ENCODE measurements at regions not wholly inside any gene's neighbourhood (a gene's known extent, or its start where the extent isn't known, plus 50 kb on each side); places are given as distances from the start of the nearest gene placed in this dataset.

DNA sequence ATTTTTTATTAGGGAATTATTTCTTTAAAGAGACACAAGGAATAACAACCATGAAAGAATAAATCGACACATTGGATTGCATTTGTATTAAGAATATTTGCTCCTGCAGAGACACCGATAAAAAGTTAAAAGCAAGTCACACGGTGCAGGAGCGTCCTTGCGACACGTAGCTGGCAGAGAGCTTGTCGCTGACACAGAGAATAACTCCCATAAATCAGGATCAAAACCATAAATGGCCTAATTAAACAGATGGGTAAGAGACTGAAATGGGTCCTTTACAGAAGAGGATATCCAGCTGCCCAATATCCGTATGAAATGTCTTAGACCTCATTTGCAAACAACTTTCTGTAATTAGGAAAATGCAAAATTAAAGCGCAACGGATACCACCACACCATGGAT lies 126.1 kb upstream of the SNTG2 start:
- DNase-seq, result no peak

- no peak for DNase-seq
These were observed 129.1 kb upstream of the SNTG2 start for GRCh38 chr2:821546-821945.

DNA sequence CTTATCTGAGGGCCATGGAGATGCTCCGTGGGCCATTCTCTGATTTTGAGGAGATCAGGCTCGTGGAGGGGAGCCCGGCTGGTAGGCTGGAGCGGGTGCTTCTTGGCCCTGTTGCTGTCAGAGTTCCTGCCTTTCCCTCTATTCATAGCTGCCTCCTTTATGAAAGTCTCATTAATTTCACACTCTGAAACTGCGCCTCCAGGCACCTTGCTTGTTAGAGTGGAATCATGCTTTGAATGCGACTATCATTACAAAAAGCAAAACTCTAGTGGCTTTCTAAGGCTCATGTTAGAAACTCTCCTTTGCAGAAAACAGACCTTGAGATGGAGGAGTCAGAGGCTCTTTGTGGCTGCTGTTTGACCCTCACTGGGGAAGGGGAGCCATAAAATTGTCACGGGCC lies 131.0 kb upstream of the SNTG2 start:
- no peak for DNase-seq

DNA sequence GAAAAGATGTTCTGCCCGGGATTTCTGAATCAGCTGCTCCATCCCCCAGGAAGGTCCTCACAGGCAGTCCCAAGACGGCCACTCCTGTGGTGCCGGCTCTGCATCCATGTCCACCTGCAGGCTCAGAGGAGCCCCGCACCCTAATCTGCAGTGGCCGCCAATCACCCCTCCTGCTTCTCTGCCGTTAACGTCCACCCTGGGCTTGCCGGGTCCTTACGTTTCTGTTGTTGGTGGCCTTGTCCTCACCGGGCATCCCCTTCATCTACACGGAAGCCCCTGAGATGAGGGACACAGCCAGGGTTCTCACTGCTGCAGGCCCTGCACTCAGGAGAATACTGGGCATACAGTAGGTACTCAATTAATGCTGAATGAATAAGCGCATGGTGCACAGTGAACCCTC lies 131.5 kb upstream of the SNTG2 start:
- DNase-seq, result no peak

DNA sequence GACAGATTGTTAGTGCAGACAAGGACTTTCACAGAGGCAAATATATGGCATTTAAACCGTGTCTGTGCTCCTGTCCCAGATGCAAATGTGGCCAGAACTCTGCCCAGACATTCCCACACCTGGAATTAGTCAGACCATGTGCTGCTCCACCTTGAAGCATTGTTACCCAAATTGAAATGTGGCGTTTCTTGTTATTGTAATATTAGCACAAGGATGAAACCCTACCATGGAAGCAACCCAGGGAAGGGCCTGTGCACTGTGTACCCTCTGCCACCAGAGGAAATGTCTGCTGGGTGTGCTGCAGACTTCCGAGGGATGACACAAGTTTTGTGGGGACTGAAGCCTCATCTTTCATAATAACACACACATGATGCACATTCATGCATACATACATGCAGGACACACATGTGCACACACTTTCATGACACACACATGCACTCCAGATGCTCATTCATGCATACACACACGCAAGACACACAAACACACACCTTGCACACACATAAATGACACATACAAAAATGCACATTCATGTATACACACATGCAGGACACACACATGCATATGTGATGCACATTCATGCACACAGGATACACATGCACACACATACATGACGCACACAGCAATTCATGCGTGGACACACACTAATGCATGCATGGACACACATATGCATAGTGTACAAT lies 133.2 kb upstream of the SNTG2 start:
- DNase-seq, result no peak

- no peak for DNase-seq
These were observed 134.4 kb upstream of the SNTG2 start for GRCh38 chr2:816278-816677.

DNA sequence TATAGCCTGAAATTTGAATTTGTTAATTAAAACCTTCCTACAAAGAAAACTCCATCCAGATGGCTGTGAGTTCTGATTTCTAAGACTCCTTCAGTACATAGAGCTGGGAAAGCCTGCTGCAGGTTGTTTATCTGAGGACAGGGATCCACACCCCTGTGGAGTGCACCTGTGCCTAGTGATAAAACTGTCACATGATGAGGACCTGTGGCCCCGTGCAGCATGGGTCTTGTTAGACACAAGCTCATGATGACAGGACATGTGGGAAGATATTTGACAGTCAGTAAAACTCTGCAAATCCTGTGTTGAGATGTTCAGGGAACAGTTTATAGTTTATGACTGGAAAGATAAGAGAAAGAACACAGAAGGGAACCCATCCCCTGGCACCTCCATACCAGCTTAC lies 133.2 kb upstream of the TMEM18 start:
- DNase-seq, result no peak

GRCh38 chr2:807300-807699 lies 130.1 kb upstream of the TMEM18 start:
- DNase-seq, result no peak

- DNase-seq, result no peak
These were observed 128.5 kb upstream of the TMEM18 start for GRCh38 chr2:805664-806063.

- DNase-seq, result no peak
These were observed 120.8 kb upstream of the TMEM18 start for GRCh38 chr2:797993-798392.

DNA sequence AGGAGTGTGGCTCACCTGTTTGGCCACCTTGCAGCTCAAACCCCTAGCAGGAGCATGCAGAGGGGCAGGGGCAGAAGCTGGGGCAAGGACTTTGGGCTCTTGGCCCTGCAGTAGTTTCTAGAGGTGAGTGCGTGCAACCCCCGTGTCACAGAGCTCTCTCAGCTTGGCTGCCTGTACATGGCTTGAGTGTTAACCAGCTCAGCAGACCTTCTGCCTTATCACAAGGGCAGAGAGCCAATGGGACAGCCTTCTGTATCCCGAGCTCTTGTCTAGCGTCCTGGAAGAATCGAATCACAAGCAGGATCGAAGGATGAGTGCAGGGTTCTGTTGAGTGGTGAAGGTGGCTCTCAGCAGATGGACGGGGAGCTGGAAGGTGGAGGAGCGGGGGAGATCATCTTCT lies 120.3 kb upstream of the TMEM18 start:
- no peak for DNase-seq

DNA sequence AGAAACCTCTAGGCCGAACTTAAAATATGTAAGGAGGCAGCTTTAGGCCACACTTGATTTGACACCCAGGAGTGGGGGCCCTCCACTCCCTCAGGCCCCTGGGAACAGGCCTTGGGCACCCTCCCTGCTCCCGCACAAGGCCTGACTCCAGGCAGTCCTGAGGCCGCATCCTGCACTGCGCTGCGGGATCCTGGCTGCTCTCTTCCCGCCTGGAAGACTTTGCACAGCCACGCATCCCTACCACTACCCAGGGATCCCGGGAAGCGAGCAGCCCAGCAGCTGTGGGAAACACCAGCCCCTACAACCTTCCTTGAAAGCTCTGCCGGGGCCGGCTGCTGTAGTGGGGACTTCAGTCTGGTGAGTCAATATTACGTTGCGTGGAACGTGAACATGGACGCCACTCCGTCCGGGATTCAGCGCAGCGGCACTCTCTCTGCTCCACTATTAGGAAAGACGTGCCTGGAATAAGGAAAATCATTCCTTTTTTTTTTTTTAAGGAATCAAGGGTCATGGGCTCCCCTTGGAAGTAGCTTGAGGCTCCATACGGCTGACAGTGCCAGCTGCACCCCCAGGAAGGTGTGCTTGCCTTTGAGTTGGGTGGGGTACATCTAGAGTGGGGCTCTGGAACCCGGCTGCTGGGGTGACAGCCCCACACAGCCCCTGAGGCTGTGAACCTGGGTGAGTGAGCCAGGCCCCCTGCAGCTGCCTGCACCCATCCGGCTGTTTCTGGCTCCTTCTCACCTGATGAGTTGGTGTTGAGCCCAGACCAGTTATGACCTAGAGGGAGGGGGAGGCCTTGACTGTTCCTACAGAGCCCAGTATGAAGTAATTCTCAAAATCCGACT lies 119.2 kb upstream of the TMEM18 start:
- DNase-seq, result no peak

DNA sequence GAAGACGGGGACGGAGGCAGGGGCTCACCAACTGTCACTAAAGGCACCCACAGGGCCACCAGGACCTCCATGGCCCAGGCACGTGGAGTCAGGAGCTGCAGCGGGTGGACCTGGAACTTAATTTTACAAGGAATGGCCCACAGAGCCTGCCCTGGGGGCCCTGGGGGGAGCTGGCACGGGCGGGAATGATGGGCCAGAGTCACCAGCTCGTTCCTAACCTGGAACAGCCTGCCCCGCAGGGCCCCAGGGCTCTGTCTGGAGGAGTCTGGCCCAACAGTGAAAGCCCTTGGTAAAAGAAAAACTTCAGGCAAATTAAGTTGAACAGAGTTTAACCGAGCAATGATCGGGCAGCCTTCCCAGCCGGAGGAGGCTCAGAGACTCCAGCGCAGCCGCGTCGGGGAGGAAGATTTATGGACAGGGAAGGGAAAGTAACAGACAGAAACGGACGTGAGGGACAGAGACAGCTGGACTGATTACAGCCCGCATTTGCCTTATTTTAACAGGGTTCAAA lies 118.4 kb upstream of the TMEM18 start:
- no peak for DNase-seq

DNA sequence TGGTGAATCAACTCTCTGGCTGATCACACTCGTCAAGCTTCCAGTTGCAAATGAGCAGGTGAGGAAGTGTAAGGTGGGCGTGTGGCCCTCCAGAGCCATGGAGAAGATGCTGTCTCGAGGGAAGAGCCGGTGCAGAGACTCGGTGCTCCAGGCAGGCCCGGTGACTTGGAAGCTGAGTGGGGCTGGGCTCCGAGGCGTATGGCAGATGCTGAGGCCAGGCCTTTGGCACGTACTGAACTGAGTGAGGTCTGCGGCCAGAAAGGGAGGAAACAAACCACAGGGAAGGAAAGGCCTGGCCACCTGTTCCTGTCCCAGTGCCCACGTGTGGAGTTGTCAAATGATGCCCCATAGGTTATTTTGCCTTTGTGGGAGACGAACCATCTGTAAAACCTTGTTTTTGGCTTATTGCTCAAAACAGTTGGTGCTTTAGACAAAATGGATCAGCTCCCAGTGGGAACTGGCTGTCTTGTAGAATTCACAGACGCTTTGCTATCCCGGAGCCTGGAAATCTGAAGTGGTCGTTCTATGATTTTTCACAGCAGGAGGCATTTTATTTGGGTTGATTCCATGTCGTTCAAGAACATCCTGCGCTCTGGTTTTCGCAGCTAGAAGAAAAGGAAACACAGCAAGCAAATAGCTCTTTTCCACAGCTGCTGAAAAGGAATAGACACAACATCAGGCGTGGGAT lies 117.5 kb upstream of the TMEM18 start:
- DNase-seq, result no peak

DNA sequence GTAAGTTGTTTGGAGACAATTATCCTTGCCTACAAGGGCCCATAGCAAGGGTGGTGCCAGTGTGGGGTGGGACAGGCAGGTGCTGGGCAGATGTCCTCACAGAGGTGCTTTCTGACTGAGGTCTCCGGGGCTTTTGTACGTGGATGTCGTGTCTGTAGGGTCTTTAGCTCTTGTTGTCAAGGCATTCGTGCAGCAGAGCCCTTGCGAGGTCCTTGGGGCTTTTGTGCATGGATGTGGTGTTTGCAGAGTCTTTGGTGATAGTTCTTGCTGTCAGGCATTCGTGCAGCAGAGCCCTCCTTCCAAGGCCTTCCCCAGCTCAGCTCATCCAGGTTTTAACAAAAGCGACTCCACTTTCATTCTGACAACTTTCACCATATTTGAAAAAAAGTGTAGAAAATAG lies 116.0 kb upstream of the TMEM18 start:
- no peak for DNase-seq

- no peak for DNase-seq
These were observed 115.5 kb upstream of the TMEM18 start for GRCh38 chr2:792687-793086.

DNA sequence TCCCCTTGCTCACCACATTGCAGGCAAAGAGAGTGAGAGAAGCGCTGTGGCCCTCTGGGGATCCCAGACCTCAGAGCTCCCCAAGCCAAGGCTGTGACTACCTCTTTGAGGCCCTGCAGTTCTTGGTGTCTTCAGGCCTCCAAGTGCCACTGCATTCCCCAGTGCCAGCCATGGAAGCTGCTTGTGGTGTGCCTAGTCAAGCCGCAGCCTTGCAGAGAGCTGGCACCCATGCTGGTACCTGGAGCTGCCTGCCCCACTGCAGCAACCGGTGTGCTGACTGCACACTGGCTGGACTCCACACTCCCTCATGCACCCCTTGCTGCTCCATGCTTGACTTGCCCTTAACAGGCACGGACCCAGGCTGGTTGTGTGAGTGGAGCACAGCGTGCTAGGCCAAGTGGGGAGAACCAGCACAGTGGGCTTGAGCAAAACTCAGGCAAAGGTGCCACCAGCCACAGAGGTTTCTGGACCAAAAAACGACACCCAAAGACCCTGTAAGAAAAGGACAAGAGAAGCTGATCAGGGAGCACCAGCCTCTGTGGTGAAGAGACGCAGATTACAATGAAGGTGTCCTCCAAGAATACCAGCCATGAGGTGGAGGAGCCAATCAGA lies 113.5 kb upstream of the TMEM18 start:
- no peak for DNase-seq

GRCh38 chr2:790081-790480 lies 112.9 kb upstream of the TMEM18 start:
- no peak for DNase-seq

DNA sequence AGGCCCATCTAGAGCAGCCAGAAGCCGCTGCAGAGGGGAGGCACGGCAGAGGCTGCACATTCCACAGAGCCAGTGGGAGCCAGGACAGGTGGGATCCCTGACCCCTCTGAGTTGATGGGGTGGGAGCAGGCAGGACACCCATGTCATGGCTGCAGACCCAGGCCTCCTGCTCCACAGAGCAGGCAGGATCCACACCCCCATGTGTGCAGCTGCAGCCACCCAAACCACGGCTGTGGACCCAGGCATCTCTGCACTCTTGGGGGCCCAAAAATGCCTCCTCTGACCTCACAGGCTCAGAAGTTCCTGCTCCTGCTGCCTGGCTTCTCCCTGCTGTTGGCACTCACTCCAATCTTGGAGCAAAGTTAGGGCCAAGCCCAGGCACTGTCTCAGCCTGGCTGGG lies 112.3 kb upstream of the TMEM18 start:
- DNase-seq, result no peak

DNA sequence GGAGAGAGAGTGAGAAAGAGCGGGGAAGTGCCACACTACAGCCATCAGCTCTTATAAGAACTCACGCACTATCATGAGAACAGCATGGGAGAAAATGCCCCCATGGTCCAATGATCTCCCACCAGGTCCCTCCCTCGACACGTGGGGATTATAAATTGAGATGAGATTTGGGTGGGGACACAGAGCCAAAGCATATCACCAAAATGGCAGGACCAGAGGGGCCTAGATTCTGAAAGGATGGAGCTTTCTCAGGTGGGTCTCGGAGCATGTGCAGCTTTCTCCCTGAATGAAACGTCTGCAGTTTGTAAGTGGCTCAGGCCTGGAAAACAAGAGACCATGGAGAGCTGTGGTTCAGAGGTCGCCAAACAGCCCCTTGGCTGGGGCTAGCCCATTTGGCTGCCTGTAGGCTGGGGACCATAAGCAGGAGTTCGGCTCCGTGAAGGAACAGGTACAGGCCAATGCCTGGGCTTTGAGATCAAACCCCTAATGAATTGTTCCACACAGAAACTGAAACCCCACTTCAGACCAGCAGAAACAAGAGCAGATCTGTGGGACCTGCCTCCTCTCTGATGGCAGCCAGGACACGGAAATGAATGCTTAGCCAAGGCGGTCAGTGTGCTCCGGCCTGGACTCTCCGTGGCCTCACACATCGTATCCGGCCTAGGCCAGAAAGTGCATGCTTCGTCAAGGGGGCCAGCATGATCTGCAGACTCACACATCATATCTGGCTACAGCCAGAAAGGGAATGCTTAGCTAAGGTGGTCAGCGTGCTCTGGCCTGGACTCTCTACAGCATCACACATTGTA lies 111.2 kb upstream of the TMEM18 start:
- no peak for DNase-seq

DNA sequence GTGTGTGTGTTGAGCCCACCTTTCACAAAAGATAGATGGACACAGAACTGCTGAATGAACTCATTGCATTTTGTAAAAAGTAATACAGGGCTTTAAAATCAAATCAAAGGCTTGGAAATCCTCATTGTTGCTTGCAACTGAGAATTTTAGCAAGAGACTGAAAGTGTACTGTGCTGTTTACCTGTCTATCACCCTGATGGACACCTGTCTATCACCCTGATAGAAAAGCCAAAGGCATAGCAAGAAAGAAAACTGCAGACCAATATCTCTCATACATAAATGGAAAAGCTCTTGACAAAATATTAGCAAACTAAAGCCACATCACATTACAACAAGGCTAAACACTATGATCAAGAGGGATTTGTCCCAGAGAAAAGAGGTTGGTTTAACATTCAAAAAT lies 107.5 kb upstream of the TMEM18 start:
- no peak for DNase-seq

GRCh38 chr2:780581-780980 lies 103.4 kb upstream of the TMEM18 start:
- DNase-seq, result no peak

DNA sequence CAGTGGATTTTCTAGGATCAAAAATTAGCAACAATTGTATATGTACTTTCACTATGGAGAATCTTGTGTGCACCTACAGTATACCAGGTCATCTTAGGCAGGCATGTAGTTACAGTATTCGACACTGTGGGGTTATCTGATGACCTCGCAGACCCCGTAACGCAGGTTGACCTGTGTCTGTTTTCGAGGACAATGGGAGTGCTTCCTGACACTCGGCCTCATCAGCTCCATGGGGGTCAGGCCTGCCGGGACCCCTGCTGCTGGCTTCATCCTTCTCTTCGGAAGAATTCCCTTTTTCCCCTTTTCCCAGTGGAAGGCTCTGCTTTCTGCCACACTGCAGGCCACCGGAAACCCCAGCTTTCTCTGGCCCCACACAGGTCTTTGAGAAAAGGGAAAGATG lies 102.8 kb upstream of the TMEM18 start:
- DNase-seq, result no peak
